Kidney (tissue), 13 donors: ENCODE measurements at regions not wholly inside any gene's neighbourhood (a gene's known extent, or its start where the extent isn't known, plus 50 kb on each side); places are given as distances from the start of the nearest gene placed in this dataset.
"Not testable (repeated sequence)": the region's sequence is repeated elsewhere in the genome, so short reads cannot be mapped to it uniquely, and the experiment has no call there.

Source experiments
- DNase-seq, 5 donors: peaks; one replicate each; pipeline ENCODE4 v3.0.0-alpha.2; 2013 to 2020
- FAIRE-seq: peaks from 2 replicates; lab custom pipeline; 2012; peaks lifted over from hg19 to GRCh38; lab: Jason Lieb, UNC
- H3K27ac ChIP-seq, 2 donors: one replicate each; pipeline ENCODE4 v1.7.0; 2013; ENCODE audit warnings: low read depth in 2 of 2, low read length in 2 of 2, inconsistent platforms in 1 of 2
- H3K27me3 ChIP-seq: one replicate; pipeline ENCODE4 v1.7.1; 2013; ENCODE audit warnings: low read length, inconsistent platforms; ENCODE audit not compliant: control insufficient read depth, insufficient read depth
- H3K36me3 ChIP-seq, 3 donors: one replicate each; pipeline versions ENCODE4 v1.7.0 to v1.7.1; 2013; ENCODE audit warnings: low read length in 3 of 3, control low read depth in 1 of 3, inconsistent platforms in 1 of 3; ENCODE audit not compliant: insufficient read depth in 3 of 3, control insufficient read depth in 2 of 3
- H3K4me1 ChIP-seq, 3 donors: one replicate each; pipeline versions ENCODE4 v1.7.0 to v1.7.1; 2013; ENCODE audit warnings: low read length in 3 of 3, inconsistent platforms in 1 of 3, low read depth in 1 of 3; ENCODE audit not compliant: control insufficient read depth in 2 of 3, insufficient read depth in 2 of 3
- H3K4me3 ChIP-seq, 3 donors: one replicate each; pipeline versions ENCODE4 v1.7.0 to v1.8.1; 2013; ENCODE audit warnings: low read length in 3 of 3, control low read depth in 1 of 3, inconsistent platforms in 1 of 3
- H3K9ac ChIP-seq, 3 donors: one replicate each; pipeline versions ENCODE4 v1.7.0 to v1.7.1; 2013; ENCODE audit warnings: low read length in 3 of 3, control low read depth in 1 of 3, inconsistent platforms in 1 of 3
- H3K9me3 ChIP-seq, 3 donors: one replicate each; pipeline versions ENCODE4 v1.7.0 to v1.7.1; 2013; ENCODE audit warnings: low read length in 3 of 3, control low read depth in 1 of 3, inconsistent platforms in 1 of 3; ENCODE audit not compliant: control insufficient read depth in 2 of 3, insufficient read depth in 1 of 3
- CTCF ChIP-seq: IDR thresholded peaks from 3 replicates; pipeline ENCODE4 v1.5.1; 2012; ENCODE audit warnings: mild to moderate bottlenecking, moderate library complexity, borderline replicate concordance; ENCODE audit not compliant: insufficient read depth; ENCODE audit errors: extremely low read depth
- intact Hi-C: fragments of 100-400 bp; cut with DNase I; formaldehyde crosslinking; loops from one replicate; pipeline ENCODE4 v1.11.1; 2022
- donor health status: control.
- donor health status: control.
- donor health status: control.
- donor health status: control.
- donor health status: control.
- donor health status: DM: yes; HTN: yes; CAD: no.
- donor health status: Normal renal cell carcinoma (clear cell type).

DNA sequence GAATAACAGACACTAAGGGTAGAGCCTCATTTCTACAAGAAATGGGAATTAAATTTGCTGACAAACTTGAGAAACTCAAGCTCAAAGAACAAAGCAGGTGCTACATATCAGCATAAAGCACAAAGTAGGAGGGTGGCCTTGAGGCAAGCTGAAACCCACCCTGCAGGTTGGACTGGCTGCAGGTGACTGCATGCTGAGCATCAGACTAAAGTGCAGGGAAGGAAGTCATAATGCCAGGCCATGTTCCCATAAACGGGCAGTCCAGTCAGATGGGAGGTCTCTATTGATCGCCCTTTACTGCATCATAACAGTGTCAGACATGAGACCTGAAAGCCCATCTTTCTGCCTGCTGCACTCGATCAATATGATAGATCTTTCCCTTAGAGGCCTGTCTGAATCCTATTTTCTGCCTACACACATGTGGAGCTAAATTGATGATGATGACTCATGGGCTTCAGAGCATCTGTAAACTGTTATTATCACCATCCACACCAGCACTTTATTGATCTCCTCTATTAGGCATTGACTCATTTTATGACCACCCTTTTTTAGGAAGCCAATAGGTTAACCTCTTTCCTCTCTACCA is 224.5 kb upstream of the DDI1 start:
- Histone ChIP-seq H3K27ac (no peak overlapping the region), H3K4me1 (no peaks in the 10 kb centered on the region), H3K9me3 (no peaks in the 10 kb centered on the region), H3K27me3 (no peaks in the 10 kb centered on the region), H3K4me3 (no peak overlapping the region), H3K9ac (no peak overlapping the region), H3K36me3 (no peaks in the 10 kb centered on the region)
- TF ChIP-seq CTCF = no peak
- intact Hi-C loops = no loop called here
- no peak for DNase-seq
- FAIRE-seq = no peak

DNA sequence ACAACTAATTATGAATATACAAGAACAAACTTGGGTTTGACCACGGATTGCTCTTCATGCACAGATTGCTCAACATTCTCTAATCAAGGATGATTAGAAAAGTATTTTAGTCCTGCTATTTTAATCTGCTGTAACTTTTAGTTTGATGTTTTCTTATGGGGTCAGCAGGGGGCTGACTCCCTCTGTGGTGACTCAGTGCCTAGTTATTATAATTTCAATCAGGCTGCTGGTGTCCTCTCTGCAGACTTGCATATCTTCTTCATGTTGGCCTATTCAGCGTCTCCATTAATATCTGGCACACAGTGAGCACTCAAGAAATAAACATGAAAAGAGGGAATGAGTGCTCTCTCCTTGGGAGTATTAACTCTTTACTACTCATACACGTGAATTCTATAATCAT is 223.8 kb upstream of the DDI1 start:
- no peak overlapping the region for H3K9ac ChIP-seq
- H3K27me3 ChIP-seq = no peaks in the 10 kb centered on the region
- intact Hi-C loops = no loop called here
- no peaks in the 10 kb centered on the region for H3K9me3 ChIP-seq
- TF ChIP-seq CTCF = no peak
- FAIRE-seq (no peak), DNase-seq (no peak)
- H3K27ac ChIP-seq = no peak overlapping the region
- H3K36me3 ChIP-seq = no peaks in the 10 kb centered on the region
- H3K4me3 ChIP-seq = no peak overlapping the region
- no peaks in the 10 kb centered on the region for H3K4me1 ChIP-seq

GRCh38 chr11:103820345-103820744 is 216.1 kb upstream of the DDI1 start:
- DNase-seq, H3K9me3 ChIP-seq, H3K36me3 ChIP-seq, FAIRE-seq, intact Hi-C loops, H3K27ac ChIP-seq, H3K4me3 ChIP-seq, H3K27me3 ChIP-seq, H3K4me1 ChIP-seq, H3K9ac ChIP-seq: not testable (repeated sequence)

DNA sequence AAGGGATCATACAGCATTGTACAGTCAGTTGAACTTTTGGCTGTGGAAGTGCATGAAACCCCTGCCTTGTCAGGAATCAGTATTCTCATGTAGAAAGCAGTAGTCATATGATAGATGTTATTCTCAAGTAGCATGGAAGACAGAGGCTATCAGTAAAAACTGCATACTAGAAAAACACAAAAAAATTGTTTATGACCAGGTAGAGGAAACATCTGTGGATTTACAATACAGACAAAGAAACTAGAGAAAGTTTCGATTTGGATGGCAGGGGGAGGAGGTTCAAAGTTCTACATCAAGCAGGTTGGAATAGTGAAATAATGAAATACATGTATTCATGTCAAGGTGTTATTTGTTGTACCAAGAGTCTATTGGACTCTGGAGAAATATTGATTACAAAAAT is 212.3 kb upstream of the DDI1 start:
- no peak for TF ChIP-seq CTCF
- no peaks in the 10 kb centered on the region for H3K27me3 ChIP-seq
- H3K27ac ChIP-seq = no peak overlapping the region
- no peak for FAIRE-seq
- no peak for DNase-seq
- intact Hi-C loops = no loop called here
- no peak overlapping the region for H3K4me3 ChIP-seq
- no peak overlapping the region for H3K9ac ChIP-seq
- H3K36me3 ChIP-seq = no peaks in the 10 kb centered on the region
- H3K4me1 ChIP-seq = no peaks in the 10 kb centered on the region
- no peaks in the 10 kb centered on the region for H3K9me3 ChIP-seq
